LNCAP (cell line): ENCODE measurements at regions not wholly inside any gene's neighbourhood (a gene's known extent, or its start where the extent isn't known, plus 50 kb on each side); places are given as distances from the start of the nearest gene placed in this dataset.

Source experiments
- CTCF ChIP-seq: fragments of 450-650 bp; IDR thresholded peaks from 2 replicates; pipeline ENCODE4 v1.5.1; 2017; ENCODE audit warnings: mild to moderate bottlenecking

DNA sequence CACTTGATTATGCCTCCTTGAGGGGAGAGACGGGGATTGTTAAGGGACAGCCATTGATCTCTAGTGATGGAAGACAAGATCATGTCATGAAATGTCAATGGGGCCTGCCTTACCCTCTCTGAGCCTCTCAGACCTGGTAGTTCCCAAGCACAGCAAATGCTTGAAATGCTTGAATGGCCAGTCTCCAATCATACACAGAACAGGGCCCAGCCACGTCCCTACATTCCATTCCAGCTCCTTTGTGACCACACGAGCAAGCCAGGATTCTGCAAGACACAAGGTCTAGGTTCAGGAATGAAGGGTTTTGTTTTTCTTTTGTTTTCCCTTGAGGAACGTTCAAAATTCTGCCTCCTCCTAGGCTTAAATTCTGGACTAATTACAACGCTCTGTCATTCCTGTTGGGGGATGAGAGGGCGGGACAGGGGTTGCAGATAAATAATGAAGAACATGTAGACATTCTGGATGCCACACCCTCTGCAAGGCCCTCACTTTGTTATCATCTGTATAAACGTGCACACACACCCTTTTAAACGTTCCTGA is 98.1 kb upstream of the YPEL5 start:
- no peak for TF ChIP-seq CTCF

DNA sequence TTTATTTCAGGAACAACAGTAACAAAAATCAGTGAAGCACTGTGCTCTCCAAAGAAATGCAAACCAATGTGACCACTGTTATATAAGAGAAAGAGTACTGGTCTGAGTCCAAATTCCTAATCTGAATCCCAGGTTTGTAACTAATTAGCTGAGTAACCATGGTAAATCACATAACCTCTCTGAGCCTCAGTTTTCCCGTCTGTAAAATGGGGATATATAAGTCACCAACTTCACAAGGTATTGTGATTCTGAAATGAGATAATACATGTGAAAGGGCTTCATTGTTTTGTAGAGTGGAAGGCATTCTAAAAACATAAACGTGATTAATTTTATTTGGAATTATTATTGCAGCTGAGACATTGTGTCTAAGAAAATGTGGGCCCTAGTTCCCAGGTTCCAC is 91.3 kb upstream of the YPEL5 start:
- no peak for TF ChIP-seq CTCF

- TF ChIP-seq CTCF = no peak
Measured at GRCh38 chr2:30060562-30060961, 86.2 kb upstream of the YPEL5 start.

DNA sequence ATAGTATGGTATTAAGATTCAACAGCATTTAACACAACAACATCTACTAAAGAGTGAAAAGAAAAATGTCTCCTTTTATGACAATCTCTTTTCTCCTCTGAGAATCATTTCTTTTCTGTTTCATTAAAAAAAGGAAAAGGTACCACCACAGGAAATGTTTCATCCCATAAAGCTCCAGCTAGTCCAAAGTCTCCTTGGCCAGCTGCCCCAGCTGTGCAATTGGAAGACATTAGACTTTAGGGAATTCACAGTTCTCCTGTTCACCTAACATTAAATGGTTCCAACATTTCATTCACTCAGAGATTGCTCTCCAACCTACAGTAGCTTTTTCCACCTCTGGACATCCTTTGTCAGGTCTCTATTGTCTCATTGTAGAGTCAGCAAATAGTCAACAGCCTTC is 78.7 kb upstream of the YPEL5 start:
- TF ChIP-seq CTCF = no peak

DNA sequence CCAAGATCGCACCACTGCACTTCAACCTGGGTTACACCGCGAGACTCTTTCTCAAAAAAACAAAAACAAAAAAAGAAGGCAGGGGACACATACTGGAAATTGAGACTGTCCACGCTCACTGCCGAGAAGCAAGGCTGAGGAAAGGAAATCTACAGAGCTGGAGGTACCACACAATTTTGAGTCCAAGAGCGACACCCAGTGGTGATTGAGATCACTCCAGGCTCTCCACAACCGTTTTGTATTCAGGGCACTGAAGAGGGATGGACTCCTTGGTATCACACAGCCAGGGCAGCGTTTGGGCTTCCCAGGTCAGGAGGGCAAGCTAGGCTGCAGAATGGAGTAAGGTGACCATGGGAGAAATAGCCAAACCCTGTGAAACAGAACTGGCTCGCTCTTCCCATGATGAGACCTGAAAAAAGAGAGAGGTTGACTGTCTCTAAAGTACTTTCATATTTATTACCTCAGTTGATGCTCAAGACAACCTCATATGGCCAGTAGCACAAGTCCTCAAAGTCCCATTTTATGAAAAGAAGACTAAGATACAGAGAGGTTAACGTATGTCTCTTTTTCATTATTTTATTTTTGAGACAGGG is 74.5 kb upstream of the YPEL5 start:
- peak; percentile 71 for TF ChIP-seq CTCF

- no peak for TF ChIP-seq CTCF
Measured at GRCh38 chr2:30073523-30073922, 73.3 kb upstream of the YPEL5 start.

DNA sequence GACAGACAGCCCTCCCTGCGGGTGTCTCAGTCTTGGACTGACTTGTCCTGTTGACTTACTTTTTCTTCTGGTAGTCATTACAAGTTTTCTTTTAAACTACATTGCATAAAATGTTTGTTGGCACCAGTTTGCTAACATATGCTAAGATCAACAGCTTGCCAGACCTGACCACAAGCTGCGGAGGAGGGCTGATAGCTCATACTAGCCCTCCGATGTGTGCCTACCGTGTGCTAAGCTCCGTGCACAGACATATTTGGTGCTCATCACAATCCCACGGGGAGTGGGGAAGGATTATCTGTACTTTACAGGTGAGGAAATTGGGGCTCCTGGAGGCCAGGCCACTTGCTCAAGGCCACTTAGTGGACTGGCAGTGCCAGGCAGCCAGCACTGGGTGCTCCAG is 72.8 kb upstream of the YPEL5 start:
- TF ChIP-seq CTCF = no peak

DNA sequence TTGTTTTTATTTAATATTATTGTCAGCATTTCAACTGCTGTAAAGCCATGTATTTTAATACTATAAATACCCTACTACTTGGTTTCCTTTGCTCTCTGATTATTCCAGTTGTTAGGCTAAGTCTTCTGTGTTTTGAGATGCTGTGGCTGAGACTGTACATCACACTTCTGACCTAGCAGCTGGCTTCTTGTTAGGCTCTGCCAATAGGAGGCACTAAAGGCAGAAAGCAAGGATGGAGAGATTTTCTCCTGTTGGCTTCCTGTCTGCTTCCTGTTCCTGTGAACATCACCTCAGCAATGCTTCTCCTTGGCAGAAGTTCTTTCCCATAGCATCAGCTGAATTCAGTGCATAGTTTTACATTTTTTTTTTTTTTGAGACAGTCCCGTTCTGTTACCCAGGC is 68.3 kb upstream of the YPEL5 start:
- no peak for TF ChIP-seq CTCF
